ENCODE measurements at regions not wholly inside any gene's neighbourhood (a gene's known extent, or its start where the extent isn't known, plus 50 kb on each side); places are given as distances from the start of the nearest gene placed in this dataset.

DNA sequence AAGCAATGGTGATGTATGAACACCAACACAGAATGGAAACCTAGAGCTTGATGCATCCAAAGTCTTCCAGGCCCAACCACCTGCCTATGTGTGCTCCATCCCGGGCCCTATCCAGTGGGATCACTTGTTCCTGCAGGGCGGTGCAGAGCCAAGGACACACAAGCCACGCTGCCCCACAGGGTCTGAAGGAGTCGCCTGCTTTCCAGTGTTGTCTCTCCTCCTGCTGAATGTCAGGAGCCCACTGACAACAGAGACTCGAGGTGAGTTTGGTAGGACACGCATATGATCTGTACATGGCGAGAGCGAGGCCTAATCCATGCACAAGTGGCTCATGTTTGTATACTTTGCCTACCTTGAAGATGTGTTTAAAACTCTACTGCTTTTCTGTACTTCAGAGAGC is 70.9 kb upstream of the FHL2 start:
- no peaks in the 10 kb centered on the region; the same call in 1 of the 2 replicates for H3K27me3 ChIP-seq (ENCODE audit: insufficient read depth, low read length)
- no peak overlapping the region for H3K4me3 ChIP-seq (ENCODE audit: low read length)
- H3K9me3 ChIP-seq (ENCODE audit: insufficient read depth, low read depth, low read length): no peaks in the 10 kb centered on the region
- no peaks in the 10 kb centered on the region for H3K4me1 ChIP-seq (ENCODE audit: insufficient read depth, low read length)
- no peak overlapping the region for H3K27ac ChIP-seq (ENCODE audit: low read length)
- H3K36me3 ChIP-seq (ENCODE audit: insufficient read depth, low read depth, low read length): no peaks in the 10 kb centered on the region
- H3K9ac ChIP-seq (ENCODE audit: low read depth, low read length): no peak overlapping the region

DNA sequence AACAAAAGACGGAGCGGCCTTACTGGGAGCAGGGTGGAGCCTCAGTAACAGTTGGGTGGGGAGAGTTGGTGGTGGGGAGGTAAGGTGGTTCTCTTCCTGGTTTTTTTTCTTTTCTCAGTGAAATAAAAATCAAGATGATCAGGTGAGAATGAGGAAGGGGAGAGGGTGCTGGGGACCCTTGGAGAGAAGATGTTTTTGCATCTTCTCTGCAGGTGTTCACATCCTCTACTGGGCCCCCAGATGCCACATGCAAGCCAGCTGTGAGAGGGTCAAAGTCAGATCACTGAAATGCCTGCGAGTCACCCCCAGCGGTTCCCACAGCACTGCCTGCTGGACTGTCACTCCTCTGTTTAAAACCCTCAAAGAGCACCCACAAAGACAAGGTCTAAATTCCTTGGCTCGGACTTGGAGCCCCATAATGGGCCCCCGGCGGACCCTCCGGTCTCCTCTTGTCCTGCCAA is 69.8 kb upstream of the FHL2 start:
- Histone ChIP-seq H3K4me1 (ENCODE audit: insufficient read depth, low read length) (no peaks in the 10 kb centered on the region), H3K36me3 (ENCODE audit: insufficient read depth, low read depth, low read length) (no peaks in the 10 kb centered on the region), H3K27me3 (ENCODE audit: insufficient read depth, low read length) (no peaks in the 10 kb centered on the region; the same call in 1 of the 2 replicates), H3K9ac (ENCODE audit: low read depth, low read length) (no peak overlapping the region), H3K9me3 (ENCODE audit: insufficient read depth, low read depth, low read length) (no peaks in the 10 kb centered on the region), H3K4me3 (ENCODE audit: low read length) (no peak overlapping the region), H3K27ac (ENCODE audit: low read length) (no peak overlapping the region)

DNA sequence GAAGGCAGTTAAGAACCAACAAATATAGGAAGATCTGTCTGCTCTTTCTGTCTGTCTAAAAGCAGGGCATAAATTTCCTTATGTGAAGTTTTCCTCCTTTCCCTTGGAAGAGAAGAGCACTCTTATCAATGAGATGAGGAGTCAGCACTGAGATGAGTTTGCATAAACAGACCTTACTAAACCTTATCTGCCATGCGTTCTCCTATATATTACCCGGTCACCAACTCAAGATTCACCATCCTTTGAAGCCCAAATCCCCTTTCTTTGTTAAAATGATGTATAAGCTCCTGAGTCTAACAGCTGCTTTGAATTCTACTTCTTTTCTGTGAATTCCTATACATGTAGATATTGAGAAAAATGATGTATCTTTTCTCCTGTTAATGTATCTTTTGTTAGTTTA is 65.5 kb upstream of the FHL2 start:
- H3K27ac ChIP-seq (ENCODE audit: low read length): no peak overlapping the region
- no peaks in the 10 kb centered on the region for H3K36me3 ChIP-seq (ENCODE audit: insufficient read depth, low read depth, low read length)
- no peak overlapping the region for H3K4me3 ChIP-seq (ENCODE audit: low read length)
- H3K27me3 ChIP-seq (ENCODE audit: insufficient read depth, low read length): no peaks in the 10 kb centered on the region
- no peaks in the 10 kb centered on the region for H3K9me3 ChIP-seq (ENCODE audit: insufficient read depth, low read depth, low read length)
- H3K4me1 ChIP-seq (ENCODE audit: insufficient read depth, low read length): no peaks in the 10 kb centered on the region
- no peak overlapping the region for H3K9ac ChIP-seq (ENCODE audit: low read depth, low read length)

DNA sequence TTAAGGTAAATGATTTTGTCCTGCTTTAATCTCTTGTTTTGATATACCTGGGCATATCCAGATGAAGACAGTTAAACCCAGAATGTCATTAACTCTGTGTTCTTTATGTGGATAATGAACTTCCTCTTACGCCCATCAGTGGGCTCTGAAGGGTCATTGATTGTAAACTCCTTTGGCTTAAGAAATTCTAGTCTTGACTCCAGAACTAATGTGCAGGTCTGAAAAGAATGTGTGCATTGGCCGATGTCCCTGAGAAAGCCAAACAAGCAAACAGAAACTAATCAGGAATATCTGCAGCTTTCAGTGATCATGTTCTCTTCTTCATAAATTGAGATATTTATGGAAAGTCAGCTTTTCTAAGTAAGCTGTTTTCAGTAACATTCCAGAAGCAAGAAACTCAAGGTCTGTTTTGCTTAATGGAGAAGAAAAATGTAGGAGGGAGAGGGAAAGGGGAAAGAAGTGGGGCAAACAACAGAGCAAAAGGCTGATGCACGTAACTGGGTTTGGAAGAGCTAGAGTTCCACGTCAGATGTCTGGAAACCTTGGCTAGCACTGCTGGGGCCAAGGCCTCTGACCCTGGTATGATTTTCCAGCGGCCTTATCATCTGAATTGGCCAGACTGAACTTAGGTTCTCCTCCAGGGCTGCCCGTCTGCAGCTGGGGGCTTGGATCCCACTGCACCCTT is 61.3 kb upstream of the FHL2 start:
- Histone ChIP-seq H3K36me3 (ENCODE audit: insufficient read depth, low read depth, low read length) (no peaks in the 10 kb centered on the region), H3K4me3 (ENCODE audit: low read length) (no peak overlapping the region), H3K9ac (ENCODE audit: low read depth, low read length) (no peak overlapping the region), H3K9me3 (ENCODE audit: insufficient read depth, low read depth, low read length) (no peaks in the 10 kb centered on the region), H3K4me1 (ENCODE audit: insufficient read depth, low read length) (no peaks in the 10 kb centered on the region), H3K27me3 (ENCODE audit: insufficient read depth, low read length) (no peaks in the 10 kb centered on the region), H3K27ac (ENCODE audit: low read length) (no peak overlapping the region)

DNA sequence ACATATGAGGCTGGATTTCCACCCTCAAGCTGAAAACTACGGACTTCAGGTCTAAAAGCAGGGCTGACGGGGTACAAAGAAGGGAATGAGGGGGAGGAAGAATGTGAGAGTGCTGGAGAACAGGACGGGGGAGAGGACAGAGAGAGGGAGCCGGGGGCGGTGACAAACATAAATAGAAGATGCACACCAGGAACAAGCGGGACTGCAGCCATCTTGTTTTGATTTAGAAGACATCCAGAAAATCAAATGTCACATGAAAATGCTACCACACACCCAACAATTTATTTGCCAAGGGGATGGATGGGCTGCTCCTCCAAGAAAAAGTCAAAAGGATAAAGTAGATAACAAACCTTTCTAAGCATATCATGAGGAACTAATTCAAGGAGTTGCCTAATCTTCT is 59.2 kb upstream of the FHL2 start:
- Histone ChIP-seq H3K27ac (ENCODE audit: low read length) (no peak overlapping the region), H3K4me1 (ENCODE audit: insufficient read depth, low read length) (no peaks in the 10 kb centered on the region), H3K4me3 (ENCODE audit: low read length) (no peak overlapping the region), H3K27me3 (ENCODE audit: insufficient read depth, low read length) (no peaks in the 10 kb centered on the region), H3K9ac (ENCODE audit: low read depth, low read length) (no peak overlapping the region), H3K36me3 (ENCODE audit: insufficient read depth, low read depth, low read length) (no peaks in the 10 kb centered on the region), H3K9me3 (ENCODE audit: insufficient read depth, low read depth, low read length) (no peaks in the 10 kb centered on the region)

DNA sequence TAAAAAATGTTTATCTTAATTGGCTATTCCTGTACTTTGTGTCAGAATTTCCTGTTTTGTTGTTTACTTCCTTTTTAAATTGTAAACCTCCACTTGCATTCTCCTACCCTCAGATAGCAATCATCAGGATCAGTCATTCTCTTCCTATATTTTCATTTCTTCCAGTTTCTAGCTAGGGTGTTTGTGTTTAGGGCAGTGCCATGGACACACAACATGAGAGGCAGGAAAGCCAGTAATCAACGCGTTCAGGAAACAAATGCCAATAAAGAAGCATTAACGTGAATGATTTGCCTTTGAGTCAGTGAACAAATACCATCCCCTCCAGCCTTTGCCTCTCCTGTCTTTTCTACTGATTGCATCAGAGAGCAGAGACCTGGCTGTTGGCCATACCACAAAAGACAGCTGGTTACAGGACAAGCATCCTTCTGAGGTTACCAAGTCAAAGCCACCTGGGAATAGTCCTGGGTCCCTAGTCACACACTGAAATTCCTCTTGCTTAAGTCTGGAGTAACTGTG is 56.7 kb upstream of the FHL2 start:
- no peak overlapping the region for H3K9ac ChIP-seq (ENCODE audit: low read depth, low read length)
- no peak overlapping the region for H3K27ac ChIP-seq (ENCODE audit: low read length)

DNA sequence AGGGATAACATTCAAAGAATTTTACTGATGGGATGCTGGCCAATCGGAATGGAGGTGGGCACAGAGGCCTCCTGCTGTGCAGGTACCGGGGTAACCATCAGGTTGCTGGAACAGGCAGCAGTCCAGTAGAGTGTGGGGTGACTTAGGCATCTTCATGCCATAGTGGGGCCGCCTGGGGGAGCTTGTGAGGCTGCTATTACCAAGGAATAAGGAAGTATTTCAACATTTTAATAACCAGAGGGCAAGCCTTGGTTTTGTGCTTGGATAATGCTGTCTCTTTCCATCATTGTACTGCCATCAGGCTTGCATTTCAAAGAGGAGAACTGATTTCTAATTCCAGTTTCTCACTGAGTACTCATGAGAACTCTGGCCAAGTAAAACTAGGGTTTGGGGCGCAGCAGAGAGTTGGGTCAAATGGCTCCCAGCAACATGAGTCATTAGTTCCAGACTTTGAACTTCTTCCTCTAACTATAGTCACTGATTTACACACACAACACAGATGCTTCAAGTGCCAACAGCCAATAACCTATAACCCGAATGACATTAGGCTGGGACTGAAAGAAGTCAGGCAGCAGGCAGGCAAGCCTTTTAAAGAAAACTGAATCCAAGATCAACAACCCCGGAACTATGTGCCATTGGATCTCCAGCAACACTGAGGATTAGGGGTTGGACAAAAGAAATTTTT is 56.1 kb upstream of the FHL2 start:
- no peaks in the 10 kb centered on the region for H3K4me1 ChIP-seq (ENCODE audit: insufficient read depth, low read length)

More for the DNA sequence above, 56.7 kb upstream of the FHL2 start:
- no peaks in the 10 kb centered on the region for H3K36me3 ChIP-seq (ENCODE audit: insufficient read depth, low read depth, low read length)
- no peaks in the 10 kb centered on the region for H3K4me1 ChIP-seq (ENCODE audit: insufficient read depth, low read length)
- H3K4me3 ChIP-seq (ENCODE audit: low read length): no peak overlapping the region
- no peaks in the 10 kb centered on the region for H3K9me3 ChIP-seq (ENCODE audit: insufficient read depth, low read depth, low read length)
- H3K27me3 ChIP-seq (ENCODE audit: insufficient read depth, low read length): no peaks in the 10 kb centered on the region

DNA sequence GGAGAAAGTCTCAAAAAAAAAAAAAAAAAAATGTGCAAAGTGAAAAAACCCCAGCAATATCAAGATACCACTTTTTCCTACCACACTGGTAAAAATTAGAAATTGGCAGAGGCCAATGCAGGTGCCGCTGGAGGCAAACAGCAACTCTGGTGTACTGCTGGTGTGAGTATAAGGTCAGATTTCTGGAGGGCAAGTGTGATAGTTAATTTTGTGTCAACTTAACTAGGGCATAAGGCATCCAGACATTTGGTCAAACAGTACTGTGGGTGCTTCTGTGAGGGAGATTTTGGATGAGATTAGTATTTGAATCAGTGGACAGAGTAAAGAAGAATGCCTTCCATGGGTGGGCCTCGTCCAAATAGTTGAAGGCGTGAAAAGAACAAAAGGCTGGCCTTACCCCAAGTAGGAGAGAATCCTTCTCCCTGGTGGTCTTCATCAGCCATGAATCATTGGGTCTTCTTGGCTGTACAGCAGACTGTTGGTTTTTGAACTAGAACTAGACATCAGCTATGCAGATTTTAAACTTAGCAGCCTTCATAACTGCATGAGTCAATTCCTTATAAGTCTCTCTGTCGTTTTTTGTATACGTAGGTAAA is 52.8 kb upstream of the FHL2 start:
- Histone ChIP-seq H3K4me1 (ENCODE audit: insufficient read depth, low read length) (no peaks in the 10 kb centered on the region), H3K27ac (ENCODE audit: low read length) (no peak overlapping the region)

More for the DNA sequence above, 56.1 kb upstream of the FHL2 start:
- Histone ChIP-seq H3K9ac (ENCODE audit: low read depth, low read length) (no peak overlapping the region), H3K4me3 (ENCODE audit: low read length) (no peak overlapping the region), H3K27ac (ENCODE audit: low read length) (no peak overlapping the region), H3K36me3 (ENCODE audit: insufficient read depth, low read depth, low read length) (no peaks in the 10 kb centered on the region), H3K9me3 (ENCODE audit: insufficient read depth, low read depth, low read length) (no peaks in the 10 kb centered on the region), H3K27me3 (ENCODE audit: insufficient read depth, low read length) (no peaks in the 10 kb centered on the region)

DNA sequence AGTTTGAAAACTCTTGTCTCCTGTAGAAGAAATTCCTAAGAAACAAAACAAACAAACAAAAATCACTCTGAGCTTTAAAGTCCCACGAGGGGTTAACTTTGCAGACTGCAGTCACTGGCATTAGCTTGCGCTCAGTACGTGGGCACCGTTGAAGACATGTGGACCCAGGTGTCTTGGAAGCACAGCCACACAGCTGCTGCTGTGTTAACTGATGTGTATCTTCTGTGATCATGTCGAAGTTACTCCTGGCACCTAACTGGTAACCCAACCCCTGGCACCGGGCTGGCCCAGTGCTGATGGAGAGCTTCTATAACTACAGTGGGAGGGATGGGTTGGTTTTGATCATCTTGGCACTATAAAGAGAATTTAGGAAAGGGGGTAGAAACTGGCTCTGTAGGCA is 51.6 kb upstream of the FHL2 start:
- Histone ChIP-seq H3K36me3 (ENCODE audit: insufficient read depth, low read depth, low read length) (no peaks in the 10 kb centered on the region), H3K4me3 (ENCODE audit: low read length) (no peak overlapping the region), H3K9me3 (ENCODE audit: insufficient read depth, low read depth, low read length) (no peaks in the 10 kb centered on the region), H3K9ac (ENCODE audit: low read depth, low read length) (no peak overlapping the region), H3K27me3 (ENCODE audit: insufficient read depth, low read length) (no peaks in the 10 kb centered on the region), H3K4me1 (ENCODE audit: insufficient read depth, low read length) (no peaks in the 10 kb centered on the region), H3K27ac (ENCODE audit: low read length) (no peak overlapping the region)

More for the DNA sequence above, 52.8 kb upstream of the FHL2 start:
- no peaks in the 10 kb centered on the region for H3K27me3 ChIP-seq (ENCODE audit: insufficient read depth, low read length)
- H3K9ac ChIP-seq (ENCODE audit: low read depth, low read length): no peak overlapping the region
- no peaks in the 10 kb centered on the region for H3K36me3 ChIP-seq (ENCODE audit: insufficient read depth, low read depth, low read length)
- no peak overlapping the region for H3K4me3 ChIP-seq (ENCODE audit: low read length)
- no peaks in the 10 kb centered on the region for H3K9me3 ChIP-seq (ENCODE audit: insufficient read depth, low read depth, low read length)

DNA sequence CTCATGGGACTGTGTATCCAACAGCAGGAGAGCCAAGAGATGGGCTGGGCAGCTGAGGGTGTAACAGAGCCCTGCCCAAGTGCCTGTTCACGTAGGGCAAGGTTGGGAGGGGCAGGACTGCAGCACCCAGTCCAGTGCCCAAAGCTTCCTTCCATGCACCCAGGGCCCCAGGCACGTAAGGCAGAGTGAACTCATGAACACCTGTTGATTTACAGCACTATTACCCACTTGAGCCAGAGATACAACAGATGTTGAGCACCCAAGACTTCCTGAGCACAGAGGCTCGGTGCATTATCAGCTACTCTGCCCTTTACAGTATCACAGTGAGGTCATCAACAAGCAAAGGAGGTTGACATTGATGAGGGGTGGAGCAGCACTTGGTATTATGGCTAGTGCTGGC is 50.2 kb upstream of the FHL2 start:
- no peaks in the 10 kb centered on the region for H3K27me3 ChIP-seq (ENCODE audit: insufficient read depth, low read length)
- H3K9me3 ChIP-seq (ENCODE audit: insufficient read depth, low read depth, low read length): no peaks in the 10 kb centered on the region
- 0 out of 2 replicates have a peak, but pooled peaks cover 4% of the 10 kb centered on the region for H3K4me1 ChIP-seq (ENCODE audit: insufficient read depth, low read length)
- no peak overlapping the region for H3K4me3 ChIP-seq (ENCODE audit: low read length)
- no peaks in the 10 kb centered on the region for H3K36me3 ChIP-seq (ENCODE audit: insufficient read depth, low read depth, low read length)
- H3K9ac ChIP-seq (ENCODE audit: low read depth, low read length): no peak overlapping the region
- H3K27ac ChIP-seq (ENCODE audit: low read length): no peak overlapping the region

All from iPS-20b (cell line).